GM19324 (cell line): ENCODE measurements at regions not wholly inside any gene's neighbourhood (a gene's known extent, or its start where the extent isn't known, plus 50 kb on each side); places are given as distances from the start of the nearest gene placed in this dataset.

Experiments
- ATAC-seq: cut with Tn5 transposase; IDR thresholded peaks from one replicate; pipeline ENCODE4 v1.9.1; 2021; ENCODE audit warnings: mild to moderate bottlenecking, moderate library complexity; ENCODE audit not compliant: unreplicated experiment, low FRiP score

DNA sequence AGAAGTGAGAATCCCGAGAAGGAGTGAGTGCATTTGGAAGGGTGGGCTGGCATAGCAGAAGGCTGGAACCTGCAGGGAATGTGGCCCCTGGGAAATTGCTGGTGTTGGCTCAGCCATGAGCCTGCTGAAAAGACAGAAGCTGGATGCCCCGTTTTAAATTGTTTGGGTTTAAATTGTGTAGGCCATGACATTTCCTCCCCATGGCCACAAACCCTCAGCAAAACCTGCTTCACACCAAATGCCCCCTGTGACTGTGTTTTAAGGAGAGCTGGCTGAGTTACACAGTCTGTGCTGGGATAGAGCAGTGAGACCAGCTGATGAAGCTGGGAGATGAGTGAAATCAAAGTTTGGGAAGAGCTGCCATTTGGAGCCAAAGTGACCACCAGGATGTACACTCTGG is 216.3 kb upstream of the RGMA start:
- no peak for ATAC-seq

DNA sequence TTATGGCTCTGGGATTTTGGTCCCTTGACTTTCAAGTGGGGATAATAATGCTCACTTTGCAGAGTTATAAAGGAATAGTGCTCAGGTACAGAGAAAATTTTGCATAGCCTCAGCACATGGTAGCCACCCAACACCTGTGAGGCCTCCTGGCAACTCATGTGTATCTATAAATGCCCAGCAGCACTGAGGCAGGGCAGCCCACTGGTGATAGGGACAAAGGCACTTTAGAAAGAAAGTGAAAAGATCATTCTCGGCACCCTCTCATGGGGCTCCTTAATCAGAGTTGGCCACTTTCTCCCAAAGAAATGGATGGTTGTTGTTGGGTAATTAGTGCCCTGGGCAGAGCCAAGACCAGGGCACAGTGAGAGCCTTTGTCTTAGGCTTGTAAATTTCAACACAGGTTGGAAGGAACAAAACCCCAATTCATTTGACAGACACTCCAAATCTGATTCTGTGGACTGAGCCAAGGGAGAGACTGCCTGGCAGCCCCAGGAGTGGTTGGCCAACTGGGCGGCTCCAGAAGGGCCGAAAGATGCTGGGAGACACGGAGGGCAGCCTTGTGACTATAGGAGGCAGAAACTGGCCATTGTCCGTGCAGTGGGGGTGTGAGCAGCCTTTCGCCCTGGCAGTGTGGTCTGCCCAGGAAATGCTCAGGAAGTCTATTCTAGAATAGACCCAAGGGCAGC is 213.2 kb upstream of the RGMA start:
- ATAC-seq, result no peak

DNA sequence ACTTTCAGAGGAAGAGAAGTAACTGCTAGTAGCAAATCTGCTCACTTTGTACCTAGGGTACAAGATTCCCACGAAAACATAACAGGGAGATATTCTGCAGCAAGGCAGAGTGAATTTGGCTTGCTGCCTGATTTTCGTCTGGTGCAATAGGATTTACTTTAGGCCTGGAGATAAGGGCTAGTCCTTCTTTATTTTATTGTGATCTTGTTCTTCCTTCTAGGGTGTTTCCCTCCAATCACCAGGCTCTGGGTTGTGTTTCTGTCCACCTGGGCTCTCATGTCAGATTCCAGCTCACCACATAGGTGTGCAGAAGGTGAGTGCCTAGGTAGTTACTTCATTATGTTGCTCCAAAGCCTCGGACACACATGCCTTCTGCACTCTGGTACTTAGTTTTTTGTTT is 211.8 kb upstream of the RGMA start:
- ATAC-seq, result no peak

DNA sequence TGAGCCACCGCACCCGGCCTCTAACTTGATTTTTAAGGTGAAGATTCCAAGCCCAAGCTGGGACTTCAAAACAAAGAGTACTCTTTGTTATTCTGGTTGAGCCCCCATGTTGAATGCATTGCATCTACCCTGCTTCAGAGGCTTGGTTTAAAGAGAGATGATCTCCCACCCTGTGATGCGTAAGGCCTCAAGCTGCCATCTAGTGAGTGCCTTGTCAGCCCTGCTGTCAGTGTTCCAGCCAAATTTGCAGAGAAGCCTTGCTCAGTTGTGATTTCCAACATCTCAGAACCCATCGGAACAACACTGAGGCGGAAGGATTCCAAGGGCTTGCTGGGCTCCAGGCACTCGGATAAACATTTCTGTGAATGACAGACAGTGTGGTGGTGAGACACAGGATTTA is 210.7 kb upstream of the RGMA start:
- ATAC-seq, result no peak

DNA sequence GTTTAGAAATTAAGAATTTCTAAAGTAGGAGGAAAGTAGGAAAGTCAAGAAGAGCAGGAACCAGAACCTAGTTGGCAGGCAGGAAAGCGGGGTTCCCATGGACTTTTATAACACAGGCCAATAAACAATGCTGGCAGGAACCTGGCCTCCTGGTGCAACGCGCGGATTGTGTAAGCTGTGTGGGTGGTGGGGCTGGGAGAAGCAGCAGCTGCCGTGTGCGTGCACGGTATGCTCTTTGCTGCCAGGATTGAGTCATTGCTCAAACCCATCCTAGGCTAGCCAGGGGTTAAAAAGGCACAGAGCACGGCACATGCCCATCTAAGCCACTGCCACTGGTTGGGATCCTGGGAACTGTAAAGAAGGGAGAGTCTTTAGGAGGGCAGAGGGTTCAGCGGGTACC is 209.9 kb upstream of the RGMA start:
- no peak for ATAC-seq

DNA sequence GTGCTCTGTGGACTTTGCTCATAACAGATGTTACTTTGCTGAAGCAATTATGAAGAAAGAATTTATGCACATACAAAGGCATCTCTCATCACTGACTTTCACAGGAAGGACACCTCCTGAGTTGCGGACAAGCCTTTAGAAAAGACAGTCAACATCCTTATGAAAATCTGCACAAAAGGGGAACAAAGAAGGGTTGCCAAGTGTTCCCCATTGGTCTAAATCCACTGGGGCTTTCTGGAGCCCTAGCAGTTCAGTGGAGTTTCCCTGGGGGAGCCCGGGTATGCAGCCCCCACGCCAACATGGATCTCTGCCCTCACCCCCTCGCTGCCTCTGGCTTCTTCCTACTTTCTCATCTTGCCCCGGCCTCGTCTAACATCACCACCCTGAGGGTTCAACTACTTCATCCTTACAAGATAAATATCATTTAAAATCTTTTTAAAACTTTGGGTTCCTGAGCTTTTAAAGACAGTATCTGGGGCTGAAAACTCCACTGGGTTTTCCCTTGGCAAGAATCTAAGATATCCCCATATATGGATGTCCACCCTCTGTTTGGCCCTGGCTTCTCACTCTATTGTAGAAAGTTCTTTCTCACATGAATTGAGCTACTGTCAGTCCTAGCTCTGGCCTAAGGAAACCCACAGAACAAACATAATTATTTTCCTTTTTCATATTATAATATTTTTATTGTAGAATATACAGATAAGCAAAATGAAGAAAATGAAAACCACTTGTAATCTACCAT is 207.9 kb upstream of the RGMA start:
- no peak for ATAC-seq

DNA sequence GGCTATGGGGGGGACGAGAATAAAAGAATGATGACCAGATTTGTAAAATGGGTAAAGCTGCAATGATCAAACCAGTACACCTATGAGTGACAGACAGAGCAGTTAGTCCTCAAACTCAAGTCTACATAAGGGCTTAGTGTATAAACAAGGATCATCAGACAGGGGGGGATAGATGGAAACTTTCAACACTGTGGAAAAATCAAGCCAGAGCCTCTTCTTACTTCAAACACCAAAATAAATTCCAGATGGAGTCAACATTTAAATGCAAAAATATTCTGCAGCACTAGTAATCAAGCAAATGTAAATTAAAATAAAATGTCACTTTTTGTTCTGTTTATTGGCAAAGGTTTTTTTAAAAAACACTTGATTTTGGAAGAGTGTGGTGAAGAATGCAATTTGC is 205.9 kb upstream of the RGMA start:
- no peak for ATAC-seq

DNA sequence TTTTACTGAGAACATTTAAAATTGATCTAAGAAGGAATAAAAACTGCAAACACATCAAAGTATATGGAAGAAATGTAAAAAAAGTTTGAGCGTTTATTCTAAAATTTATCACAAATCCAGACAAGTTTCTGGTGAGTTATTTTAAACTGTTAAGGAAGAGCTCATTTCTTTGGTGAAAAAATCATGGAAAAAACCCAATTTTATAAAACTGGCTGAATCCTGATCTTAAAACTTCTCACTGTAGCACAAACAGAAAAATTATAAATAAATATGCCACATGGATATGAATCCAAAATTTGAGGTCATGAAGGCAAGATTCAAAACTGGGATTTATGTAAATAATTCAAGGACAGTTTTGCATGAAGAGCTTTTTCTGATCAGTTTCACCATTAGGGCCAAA is 205.1 kb upstream of the RGMA start:
- no peak for ATAC-seq

DNA sequence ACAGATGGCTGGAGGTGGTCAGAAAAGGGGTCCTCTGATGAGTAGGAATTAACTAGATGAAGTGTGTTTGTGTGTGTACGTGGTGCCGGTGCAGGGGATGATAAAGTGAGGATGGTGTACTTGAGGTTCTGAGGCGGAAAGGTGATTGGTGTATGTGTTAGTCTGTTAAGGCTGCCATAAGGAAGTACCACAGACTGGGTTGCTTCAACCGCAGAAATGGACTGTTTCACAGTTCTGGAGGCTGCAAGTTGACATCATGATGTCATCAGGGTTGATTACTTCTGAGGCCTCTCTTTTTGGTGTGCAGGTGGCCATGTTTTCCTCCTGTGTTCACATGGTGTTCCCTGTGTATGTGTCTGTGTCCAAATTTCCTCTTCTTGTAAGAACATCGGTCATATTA is 202.4 kb upstream of the RGMA start:
- ATAC-seq, result no peak

DNA sequence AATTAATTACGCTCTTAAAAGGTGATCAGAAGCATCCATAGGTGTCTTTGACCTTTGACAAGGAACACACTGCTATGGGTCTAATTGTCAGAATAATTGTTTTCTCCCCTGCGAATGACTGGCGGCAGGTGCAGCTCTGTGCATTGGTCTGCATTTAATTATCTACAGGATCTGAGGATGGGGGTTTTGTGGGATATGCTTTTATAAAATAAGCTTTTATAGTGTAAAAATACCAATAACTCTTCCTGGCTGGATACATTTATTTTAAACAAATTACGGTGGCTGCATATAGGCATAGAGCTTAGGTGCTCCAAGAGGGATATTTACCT is 201.6 kb upstream of the RGMA start:
- no peak for ATAC-seq

DNA sequence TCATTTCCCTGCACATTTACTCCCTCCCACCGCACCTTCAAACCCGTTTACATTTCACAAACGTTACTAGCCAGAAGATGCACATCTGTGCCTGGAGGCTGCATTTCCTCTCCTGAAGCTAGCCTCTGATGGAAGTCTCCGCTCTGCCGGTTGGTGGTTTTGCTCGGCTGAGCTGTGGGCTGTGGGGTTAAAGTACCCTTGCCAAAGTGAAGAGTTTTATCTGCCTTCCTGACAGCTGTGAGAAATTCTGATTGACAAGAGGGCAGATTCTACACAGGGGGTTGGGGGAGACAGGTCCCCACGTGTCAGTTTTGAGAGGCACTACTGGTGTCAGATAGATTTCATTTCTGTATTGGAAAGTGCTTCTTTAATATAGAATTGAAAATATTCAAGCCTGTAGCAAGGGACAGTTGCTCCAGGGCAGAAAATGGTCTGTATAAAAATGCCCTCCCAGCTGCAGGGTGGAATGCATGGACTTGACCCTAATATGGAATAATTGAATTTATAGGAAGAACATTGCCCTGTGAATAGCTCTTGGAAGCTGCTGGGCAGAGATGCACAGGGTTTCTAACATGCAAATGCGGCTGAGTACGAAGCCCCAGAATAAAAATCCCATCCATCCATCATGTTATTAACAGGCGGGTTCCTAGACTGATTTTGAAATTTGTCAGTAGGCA is 201.1 kb upstream of the RGMA start:
- no peak for ATAC-seq

DNA sequence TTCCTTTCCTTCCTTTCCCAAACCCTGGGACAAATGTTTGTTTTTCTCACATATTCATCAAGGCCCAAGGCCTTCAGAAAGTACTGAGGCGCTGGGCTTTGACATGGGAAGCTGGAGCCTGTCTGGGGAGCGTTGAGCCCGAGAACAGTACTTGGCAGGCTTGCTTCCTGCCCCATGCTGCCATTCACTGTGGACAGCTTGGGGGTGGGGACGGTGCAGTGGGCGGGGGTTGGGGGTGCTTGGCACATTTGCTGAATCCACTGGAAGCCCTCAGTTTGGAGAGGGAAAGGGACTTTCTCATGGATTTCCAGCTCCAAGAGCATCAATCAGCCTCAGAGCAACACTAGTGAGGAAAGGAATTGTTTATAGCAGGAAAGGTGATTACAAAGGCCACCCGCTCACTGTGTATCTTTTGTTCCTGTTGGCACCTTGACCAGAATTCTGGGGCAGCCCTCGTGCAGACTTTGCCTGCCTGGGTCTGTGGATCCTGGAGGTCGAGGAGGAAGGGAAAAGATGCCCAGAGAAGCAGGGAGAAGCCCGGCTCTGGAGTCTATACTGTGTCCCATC is 199.8 kb upstream of the RGMA start:
- no peak for ATAC-seq

DNA sequence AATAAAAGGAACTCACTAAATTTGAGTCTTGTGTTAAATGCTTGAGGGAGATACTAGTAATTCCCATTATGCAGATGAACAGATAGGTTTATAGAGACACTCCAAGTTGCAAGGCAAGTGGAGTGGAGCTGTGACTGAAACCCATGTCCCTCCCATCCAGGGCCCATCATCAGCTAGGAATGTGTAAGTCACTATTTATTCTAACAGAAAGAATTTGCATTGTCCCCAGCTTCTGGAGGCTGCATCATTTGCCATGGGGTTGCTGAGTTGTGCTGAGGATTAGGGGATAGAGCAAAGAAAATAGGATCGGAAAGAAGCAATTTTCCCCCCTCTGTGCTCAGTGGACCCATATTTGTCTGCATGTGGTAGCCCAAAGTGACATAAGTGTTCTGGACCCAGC is 197.4 kb upstream of the RGMA start:
- ATAC-seq, result no peak

DNA sequence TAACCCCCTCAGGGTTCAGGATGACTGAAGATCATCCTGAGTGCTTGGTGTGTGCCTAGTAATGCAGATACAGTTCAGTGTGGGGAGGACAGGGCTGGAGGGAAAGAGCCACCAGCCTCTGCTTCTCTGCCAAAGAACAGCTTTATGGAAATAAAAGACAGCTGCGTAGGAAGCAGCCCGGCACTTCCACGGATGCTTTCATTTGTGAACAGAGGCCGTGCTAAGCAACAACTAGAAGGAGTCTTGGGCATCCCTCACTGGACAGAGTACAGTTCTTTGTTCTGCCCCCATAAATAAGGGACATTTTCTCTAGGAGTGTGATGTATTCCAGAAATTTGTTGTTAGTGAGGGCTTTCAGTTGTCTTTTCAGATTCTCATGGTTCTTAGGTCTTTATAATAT is 194.8 kb upstream of the RGMA start:
- ATAC-seq, result no peak

DNA sequence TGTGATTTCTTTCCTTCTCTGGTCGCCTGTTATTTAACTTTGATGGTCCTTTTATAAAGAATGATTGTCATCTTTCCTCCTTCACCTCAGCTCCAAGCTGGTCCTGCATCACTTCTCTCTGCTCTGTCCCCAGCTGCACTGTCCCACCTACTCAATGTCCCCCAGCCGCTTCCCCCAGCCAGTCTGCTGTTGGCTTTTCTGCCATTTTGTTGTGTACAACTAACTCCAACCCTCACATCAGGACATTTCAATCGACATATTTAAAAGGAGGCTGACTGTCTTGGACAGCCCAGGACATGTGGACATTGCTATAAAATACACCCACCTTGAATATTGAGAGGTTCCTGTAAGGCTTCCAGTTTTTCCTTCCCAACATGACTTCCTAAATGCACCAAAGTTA is 193.8 kb upstream of the RGMA start:
- no peak for ATAC-seq

DNA sequence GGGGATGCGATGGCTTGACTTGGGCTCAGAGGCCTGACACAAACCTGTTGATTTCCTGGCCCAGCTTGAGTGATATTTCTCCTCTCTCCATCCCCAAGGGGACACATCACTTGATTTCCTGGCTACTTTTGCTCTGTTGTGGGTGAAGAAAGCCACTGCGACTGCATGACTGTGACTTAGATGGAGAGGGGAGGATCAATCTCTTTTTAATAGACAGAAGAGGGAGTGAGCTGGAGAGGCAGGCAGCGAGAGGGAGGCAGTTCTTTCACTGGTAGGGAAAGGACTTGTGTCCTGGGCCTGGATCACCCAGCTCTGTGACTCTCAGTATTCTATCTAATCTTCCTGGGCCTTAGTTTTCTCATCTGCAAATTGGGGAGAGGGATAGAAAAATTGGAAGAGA is 189.8 kb upstream of the RGMA start:
- ATAC-seq, result no peak

DNA sequence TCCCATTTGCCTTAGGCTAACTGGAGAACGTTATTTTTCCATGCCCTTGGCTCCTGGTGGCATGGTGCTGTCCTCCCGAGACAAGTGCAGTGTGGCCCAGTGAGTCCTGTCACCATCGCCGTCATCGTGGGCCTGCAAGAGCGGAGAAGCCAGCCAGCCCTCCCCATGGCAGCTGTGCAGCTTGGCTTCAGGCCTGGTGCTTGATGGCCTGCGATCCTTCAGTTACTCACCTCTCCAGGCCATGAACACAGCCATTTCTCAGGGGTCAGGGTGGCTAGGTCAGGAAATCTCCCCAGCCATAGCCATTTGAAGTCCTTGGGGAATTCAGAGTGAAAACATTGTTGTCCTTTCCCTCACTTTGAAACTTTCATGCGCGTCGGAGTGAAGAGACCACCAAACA is 189.0 kb upstream of the RGMA start:
- no peak for ATAC-seq

DNA sequence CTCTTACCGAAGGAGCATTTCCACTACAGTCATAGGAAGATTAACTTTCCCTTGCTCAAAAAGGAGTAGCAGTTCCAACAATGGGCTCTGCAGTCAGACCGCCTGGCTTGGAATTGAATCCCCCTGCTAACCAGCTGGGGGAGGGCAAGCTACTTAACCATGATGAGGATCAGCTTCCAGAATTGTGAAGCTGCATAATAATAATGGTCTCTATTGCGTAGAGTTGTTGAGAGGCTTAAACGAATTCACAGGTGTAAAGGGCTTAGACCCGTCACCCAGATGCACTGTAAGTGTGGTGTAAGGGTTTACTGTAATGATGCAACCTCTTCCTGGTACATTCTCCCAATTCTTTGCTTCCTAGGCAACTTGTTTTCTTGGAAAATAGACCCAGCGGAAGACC is 185.2 kb upstream of the RGMA start:
- ATAC-seq, result no peak

DNA sequence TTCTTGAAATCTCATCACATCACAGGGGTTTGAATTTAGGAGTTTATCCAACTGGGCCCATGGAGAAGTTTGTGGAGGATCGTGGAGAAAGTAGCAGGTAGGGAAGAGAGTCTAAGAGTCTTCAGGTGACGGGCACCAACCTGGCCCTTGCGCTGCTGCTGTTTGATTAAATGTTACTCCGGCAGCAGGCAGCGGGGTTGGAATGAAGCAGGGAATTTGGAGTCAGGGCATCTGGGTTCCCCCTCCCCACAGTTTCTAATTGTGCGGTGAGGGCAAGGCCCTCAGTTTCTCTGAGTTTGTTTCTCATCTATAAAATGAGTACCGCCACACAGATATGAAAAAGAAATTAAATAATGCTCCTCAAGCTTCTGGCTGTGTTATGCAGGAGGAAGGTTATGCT is 182.9 kb upstream of the RGMA start:
- no peak for ATAC-seq

DNA sequence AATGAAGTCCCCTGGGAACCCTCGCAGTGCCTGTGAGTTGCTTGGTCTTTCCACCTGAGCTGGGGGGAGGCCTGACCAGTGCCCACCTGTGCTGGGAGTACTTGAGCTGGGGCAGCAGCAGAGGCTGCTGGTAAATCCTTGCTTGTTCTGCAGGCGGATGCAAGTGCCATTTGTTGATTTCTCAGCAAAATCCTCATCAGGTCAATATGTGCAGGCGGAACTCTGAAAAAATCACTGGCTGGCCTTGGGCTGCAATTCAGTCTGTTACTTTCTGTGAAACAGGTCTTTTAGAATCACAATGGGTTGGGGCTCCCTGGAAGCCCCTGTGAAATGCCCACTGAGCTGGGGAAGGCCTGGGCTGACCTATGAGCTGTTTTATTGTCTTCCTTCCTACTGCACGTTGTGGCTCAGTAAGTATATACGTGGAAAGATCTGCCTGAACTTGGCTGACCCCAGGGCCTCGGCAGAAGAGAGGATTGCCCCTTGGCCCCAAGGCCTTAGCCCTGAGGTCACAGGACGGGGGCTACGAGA is 182.0 kb upstream of the RGMA start:
- no peak for ATAC-seq

DNA sequence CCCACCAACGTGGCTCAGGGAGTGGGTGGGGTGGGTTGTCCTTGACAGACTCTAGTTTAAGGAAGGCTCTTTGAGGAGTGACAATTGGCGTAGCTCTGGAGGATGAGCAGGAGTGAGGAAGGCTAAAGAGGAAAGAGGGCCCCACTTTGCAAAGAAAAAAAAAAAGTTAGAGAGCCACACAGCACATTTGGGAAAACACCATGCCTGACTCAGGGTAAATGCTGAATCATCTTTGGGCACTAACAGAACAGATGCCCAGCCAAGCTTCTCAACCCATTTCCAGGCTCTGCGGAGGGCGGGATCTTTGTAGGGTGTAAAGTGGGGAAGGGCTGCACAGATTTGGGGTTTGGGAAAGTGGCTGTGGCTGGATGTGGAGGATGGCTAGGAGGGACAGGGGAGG is 179.1 kb upstream of the RGMA start:
- no peak for ATAC-seq

DNA sequence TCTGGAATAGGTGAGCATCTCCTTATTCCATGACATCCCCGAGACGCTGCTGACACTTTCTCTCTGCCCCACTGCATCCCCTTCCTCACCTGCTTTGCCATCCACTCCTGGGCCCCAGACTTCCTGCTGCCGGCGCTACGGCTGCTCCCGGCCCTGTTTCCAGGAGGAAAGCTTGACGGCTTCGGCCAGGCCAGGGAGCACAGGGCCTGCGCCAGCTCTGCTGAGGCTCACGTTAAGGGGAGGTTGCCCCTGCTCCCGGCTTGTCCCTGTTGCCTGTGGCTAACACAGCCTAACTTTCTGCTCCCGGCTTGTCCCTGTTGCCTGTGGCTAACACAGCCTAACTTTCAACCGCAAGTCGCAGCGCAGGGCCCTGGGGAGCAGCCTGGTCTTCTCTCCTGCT is 177.3 kb upstream of the RGMA start:
- ATAC-seq, result no peak
